Spinal cord (tissue), 9 donors: ENCODE measurements at regions not wholly inside any gene's neighbourhood (a gene's known extent, or its start where the extent isn't known, plus 50 kb on each side); places are given as distances from the start of the nearest gene placed in this dataset.

Source experiments
- DNase-seq, 6 donors: peaks; one replicate each; pipeline versions ENCODE4 v3.0.0 to v3.0.0-alpha.2; 2013 to 2015; ENCODE audit warnings: low spot score in 6 of 6, low read depth in 4 of 6
- H3K27ac ChIP-seq: one replicate; pipeline ENCODE4 v1.5.1; 2013; ENCODE audit warnings: low read depth, low read length, control low read depth
- H3K27me3 ChIP-seq: one replicate; pipeline ENCODE4 v1.6.1; 2013; ENCODE audit warnings: low read length; ENCODE audit not compliant: control insufficient read depth, insufficient read depth
- H3K36me3 ChIP-seq: one replicate; pipeline ENCODE4 v1.6.1; 2013; ENCODE audit warnings: low read length; ENCODE audit not compliant: control insufficient read depth, insufficient read depth
- H3K4me1 ChIP-seq: one replicate; pipeline ENCODE4 v1.6.1; 2013; ENCODE audit warnings: low read length; ENCODE audit not compliant: control insufficient read depth, insufficient read depth
- H3K4me3 ChIP-seq: one replicate; pipeline ENCODE4 v1.5.1; 2013; ENCODE audit warnings: low read depth, low read length, control low read depth
- H3K9me3 ChIP-seq: one replicate; pipeline ENCODE4 v1.6.1; 2013; ENCODE audit warnings: low read length; ENCODE audit not compliant: control insufficient read depth, insufficient read depth
- whole genome bisulfite sequencing: methylation state at CpG from one replicate; pipeline ENCODE4 v1.1.5; 2013; ENCODE audit warnings: missing lambda C conversion rate; ENCODE audit not compliant: insufficient coverage; 5-methylcytosine and 5-hydroxymethylcytosine counted together
- donor health status: healthy.

GRCh38 chrX:30957753-30958152 is 68.7 kb upstream of the TAB3 start:
- Histone ChIP-seq H3K27me3 (no peaks in the 10 kb centered on the region), H3K9me3 (no peaks in the 10 kb centered on the region), H3K36me3 (no peaks in the 10 kb centered on the region), H3K4me3 (no peak overlapping the region), H3K27ac (no peak overlapping the region), H3K4me1 (no peaks in the 10 kb centered on the region)
- 66% methylated on average over 4 of the region's 6 CpGs for WGBS
- no peak for DNase-seq

GRCh38 chrX:30955687-30956086 is 66.6 kb upstream of the TAB3 start:
- H3K27ac ChIP-seq: no peak overlapping the region
- no peaks in the 10 kb centered on the region for H3K9me3 ChIP-seq
- no peak overlapping the region for H3K4me3 ChIP-seq
- H3K27me3 ChIP-seq: no peaks in the 10 kb centered on the region
- no peaks in the 10 kb centered on the region for H3K36me3 ChIP-seq
- WGBS: 82% methylated on average over 3 of the region's 3 CpGs
- no peaks in the 10 kb centered on the region for H3K4me1 ChIP-seq
- no peak for DNase-seq

GRCh38 chrX:30951003-30951402 is 61.9 kb upstream of the TAB3 start:
- Histone ChIP-seq H3K27me3 (no peaks in the 10 kb centered on the region), H3K36me3 (no peaks in the 10 kb centered on the region), H3K4me1 (no peaks in the 10 kb centered on the region), H3K27ac (no peak overlapping the region), H3K9me3 (no peaks in the 10 kb centered on the region), H3K4me3 (no peak overlapping the region)
- DNase-seq: no peak

- no peak for DNase-seq
- H3K4me1 ChIP-seq: no peaks in the 10 kb centered on the region
- H3K27me3 ChIP-seq: no peaks in the 10 kb centered on the region
- H3K4me3 ChIP-seq: no peak overlapping the region
- no peaks in the 10 kb centered on the region for H3K36me3 ChIP-seq
- H3K9me3 ChIP-seq: no peaks in the 10 kb centered on the region
- H3K27ac ChIP-seq: no peak overlapping the region
- WGBS: no CpG with 5 or more reads among the region's 2 CpGs
Measured at GRCh38 chrX:30950391-30950790, 61.3 kb upstream of the TAB3 start.

- Histone ChIP-seq H3K4me1 (no peaks in the 10 kb centered on the region), H3K4me3 (no peak overlapping the region), H3K27ac (no peak overlapping the region), H3K36me3 (no peaks in the 10 kb centered on the region), H3K9me3 (no peaks in the 10 kb centered on the region), H3K27me3 (no peaks in the 10 kb centered on the region)
- 50% methylated on average over 1 of the region's 4 CpGs for WGBS
- no peak for DNase-seq
Measured at GRCh38 chrX:30949554-30949953, 60.5 kb upstream of the TAB3 start.

- no peaks in the 10 kb centered on the region for H3K9me3 ChIP-seq
- no peaks in the 10 kb centered on the region for H3K36me3 ChIP-seq
- no peaks in the 10 kb centered on the region for H3K27me3 ChIP-seq
- 53% methylated on average over 2 of the region's 3 CpGs for WGBS
- H3K4me3 ChIP-seq: no peak overlapping the region
- no peak overlapping the region for H3K27ac ChIP-seq
- peak in 1 of 6 donors; percentile 22 for DNase-seq
- H3K4me1 ChIP-seq: no peaks in the 10 kb centered on the region
Measured at GRCh38 chrX:30948626-30949025, 59.6 kb upstream of the TAB3 start.

- Histone ChIP-seq H3K4me1 (no peaks in the 10 kb centered on the region), H3K36me3 (no peaks in the 10 kb centered on the region), H3K27me3 (no peaks in the 10 kb centered on the region), H3K27ac (no peak overlapping the region), H3K4me3 (no peak overlapping the region), H3K9me3 (no peaks in the 10 kb centered on the region)
- DNase-seq: no peak
- WGBS: no CpG with 5 or more reads among the region's 2 CpGs
Measured at GRCh38 chrX:30948051-30948450, 59.0 kb upstream of the TAB3 start.

GRCh38 chrX:30943984-30944383 is 54.9 kb upstream of the TAB3 start:
- H3K27me3 ChIP-seq: no peaks in the 10 kb centered on the region
- no peaks in the 10 kb centered on the region for H3K36me3 ChIP-seq
- no peaks in the 10 kb centered on the region for H3K4me1 ChIP-seq
- no peak overlapping the region for H3K4me3 ChIP-seq
- no peaks in the 10 kb centered on the region for H3K9me3 ChIP-seq
- no peak overlapping the region for H3K27ac ChIP-seq
- no peak for DNase-seq

- DNase-seq: no peak
- WGBS: 80% methylated on average over 1 of the region's 1 CpG
- H3K27ac ChIP-seq: no peak overlapping the region
Measured at GRCh38 chrX:30941898-30942297, 52.8 kb upstream of the TAB3 start.

GRCh38 chrX:30939928-30940327 is 50.9 kb upstream of the TAB3 start:
- H3K4me1 ChIP-seq: no peaks in the 10 kb centered on the region
- H3K36me3 ChIP-seq: no peaks in the 10 kb centered on the region
- H3K27ac ChIP-seq: no peak overlapping the region
- H3K27me3 ChIP-seq: no peaks in the 10 kb centered on the region
- 67% methylated on average over 3 of the region's 4 CpGs for WGBS
- H3K9me3 ChIP-seq: no peaks in the 10 kb centered on the region
- no peak for DNase-seq
- no peak overlapping the region for H3K4me3 ChIP-seq

More at GRCh38 chrX:30941898-30942297, 52.8 kb upstream of the TAB3 start:
- no peak overlapping the region for H3K4me3 ChIP-seq
- H3K36me3 ChIP-seq: no peaks in the 10 kb centered on the region
- H3K27me3 ChIP-seq: no peaks in the 10 kb centered on the region
- H3K4me1 ChIP-seq: no peaks in the 10 kb centered on the region
- H3K9me3 ChIP-seq: no peaks in the 10 kb centered on the region
